Common myeloid progenitor, CD34-positive (primary cell): ENCODE measurements at regions not wholly inside any gene's neighbourhood (a gene's known extent, or its start where the extent isn't known, plus 50 kb on each side); places are given as distances from the start of the nearest gene placed in this dataset.
A peak's percentile ranks its signal among the peaks of the same experiment; 100 is the strongest.

Experiments used
- CTCF ChIA-PET: fragments of 350-600 bp; sonication (Branson Sonifier 250); formaldehyde crosslinking; loops from one replicate; lab custom pipeline; 2021; ENCODE audit warnings: antibody characterized with exemption; lab: Charles Lee
- POLR2A ChIA-PET: fragments of 350-600 bp; sonication (Branson Sonifier 250); formaldehyde crosslinking; loops from one replicate; lab custom pipeline; 2021; ENCODE audit warnings: antibody characterized with exemption; lab: Charles Lee
- DNase-seq, 3 donors: peaks; one replicate each; pipeline versions ENCODE4 v3.0.0 to v3.0.0-alpha.2; 2013
- H3K27ac ChIP-seq, 2 experiments: 1 replicate in 1 of 2; 2 replicates in 1 of 2; pipeline ENCODE4 v1.7.0; 2013; ENCODE audit warnings: inconsistent platforms in 2 of 2, low read length in 2 of 2, mild to moderate bottlenecking in 2 of 2, low read depth in 1 of 2, moderate library complexity in 1 of 2; ENCODE audit not compliant: severe bottlenecking in 2 of 2, insufficient read depth in 1 of 2, poor library complexity in 1 of 2
- H3K27me3 ChIP-seq, 5 experiments: replicated peaks in 2 of 5; 1 replicate in 3 of 5; 2 replicates in 2 of 5; pipeline versions ENCODE4 v1.6.1 to v1.7.0; 2013; ENCODE audit warnings: low read length in 4 of 5, mild to moderate bottlenecking in 2 of 5, moderate library complexity in 2 of 5, inconsistent platforms in 1 of 5; ENCODE audit not compliant: insufficient read depth in 5 of 5, control insufficient read depth in 4 of 5
- H3K36me3 ChIP-seq, 4 experiments: 1 replicate in 2 of 4; 2 replicates in 2 of 4; pipeline versions ENCODE4 v1.6.1 to v1.7.0; 2013; ENCODE audit warnings: low read length in 3 of 4, control low read depth in 1 of 4, mild to moderate bottlenecking in 1 of 4; ENCODE audit not compliant: control insufficient read depth in 4 of 4, insufficient read depth in 4 of 4
- H3K4me1 ChIP-seq, 4 experiments: 1 replicate in 3 of 4; 2 replicates in 1 of 4; pipeline versions ENCODE4 v1.6.1 to v1.7.1; 2013; ENCODE audit warnings: low read length in 3 of 4, mild to moderate bottlenecking in 3 of 4, control low read depth in 1 of 4, inconsistent platforms in 1 of 4, moderate library complexity in 1 of 4; ENCODE audit not compliant: control insufficient read depth in 4 of 4, insufficient read depth in 4 of 4; ENCODE audit errors: control extremely low read depth in 1 of 4
- H3K4me3 ChIP-seq, 7 experiments: 1 replicate in 4 of 7; 2 replicates in 3 of 7; pipeline versions ENCODE4 v1.5.1 to v1.7.0; 2013; ENCODE audit warnings: mild to moderate bottlenecking in 7 of 7, low read length in 6 of 7, moderate library complexity in 6 of 7, inconsistent platforms in 2 of 7, low read depth in 2 of 7, control low read depth in 1 of 7; ENCODE audit not compliant: insufficient read depth in 4 of 7, control insufficient read depth in 1 of 7; ENCODE audit errors: extremely low read depth in 1 of 7
- H3K9me3 ChIP-seq, 5 experiments: 1 replicate in 4 of 5; 2 replicates in 1 of 5; pipeline versions ENCODE4 v1.6.1 to v1.7.1; 2013; ENCODE audit warnings: low read length in 4 of 5, mild to moderate bottlenecking in 2 of 5, inconsistent platforms in 1 of 5, low read depth in 1 of 5, moderate library complexity in 1 of 5; ENCODE audit not compliant: control insufficient read depth in 4 of 5, insufficient read depth in 2 of 5; ENCODE audit errors: control extremely low read depth in 1 of 5
- WGBS: methylation state at CpG from one replicate; pipeline ENCODE4 v1.1.5; 2013; ENCODE audit not compliant: insufficient coverage; 5-methylcytosine and 5-hydroxymethylcytosine counted together

DNA sequence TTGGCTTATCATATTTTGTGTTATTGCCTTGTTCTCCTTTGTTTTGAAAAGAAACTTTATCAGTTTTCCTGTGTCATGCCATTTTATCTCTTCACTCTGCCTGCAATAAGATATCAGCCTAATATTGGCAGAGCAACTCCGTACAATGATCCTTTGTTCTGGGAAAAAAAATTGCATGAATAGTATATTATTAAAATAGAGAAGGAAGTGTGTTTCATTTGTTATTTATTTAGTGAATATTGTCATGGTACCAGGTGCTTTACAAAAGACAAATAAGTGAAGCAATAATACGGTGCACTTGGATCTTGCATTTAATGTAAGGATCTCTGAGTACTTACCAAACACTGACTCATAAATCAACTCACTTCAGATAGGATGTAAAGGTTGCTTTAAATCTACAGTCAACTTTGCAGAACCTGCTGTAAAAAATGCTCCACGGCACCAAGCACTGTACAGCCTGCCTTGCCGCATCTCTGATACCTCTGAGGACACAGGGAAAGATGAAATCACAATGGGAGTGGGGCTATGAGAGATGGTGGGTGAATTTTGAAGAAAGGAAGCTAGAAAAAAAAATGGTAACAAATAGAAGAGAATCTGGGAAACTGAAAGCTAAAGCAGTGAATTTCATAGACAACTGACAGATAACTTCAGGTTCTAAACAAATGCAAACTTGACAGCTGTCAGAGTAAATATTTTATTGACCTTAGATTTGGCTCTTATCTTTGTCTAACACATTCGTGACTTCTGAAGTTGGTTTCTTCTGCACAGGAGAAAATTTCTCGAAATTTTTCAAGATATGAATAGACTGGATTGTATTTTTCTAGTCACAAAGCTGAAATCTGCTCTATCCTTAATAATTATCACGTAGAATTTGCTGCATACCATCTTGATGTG, 232.1 kb downstream of the ENC1 start:
- H3K9me3 ChIP-seq: no peaks in the 10 kb centered on the region
- no peak overlapping the region for H3K27ac ChIP-seq
- ChIA-PET CTCF (interaction anchor here (0.6 to 1.3 kb wide), 4 partner anchors 8 to 829 kb away, joined by 3 to 5 read pairs (median 3); no protein-coding TSS in a partner anchor), POLR2A (interaction anchor here (1.7 kb wide), 1 partner anchor 232 kb away, joined by 7 read pairs; the partner anchor contains the start of gene ENC1)
- 27% methylated on average over 5 of the region's 7 CpGs for WGBS
- peak overlapping the region in 2 of 7 experiments; percentile 21 to 57 for H3K4me3 ChIP-seq
- H3K4me1 ChIP-seq: peaks cover 2 to 11% (median 9%) of the 10 kb centered on the region in 4 experiments
- H3K36me3 ChIP-seq: no peaks in the 10 kb centered on the region
- H3K27me3 ChIP-seq: no peaks in the 10 kb centered on the region
- DNase-seq: peak in 2 of 3 donors; percentile 67 to 79

DNA sequence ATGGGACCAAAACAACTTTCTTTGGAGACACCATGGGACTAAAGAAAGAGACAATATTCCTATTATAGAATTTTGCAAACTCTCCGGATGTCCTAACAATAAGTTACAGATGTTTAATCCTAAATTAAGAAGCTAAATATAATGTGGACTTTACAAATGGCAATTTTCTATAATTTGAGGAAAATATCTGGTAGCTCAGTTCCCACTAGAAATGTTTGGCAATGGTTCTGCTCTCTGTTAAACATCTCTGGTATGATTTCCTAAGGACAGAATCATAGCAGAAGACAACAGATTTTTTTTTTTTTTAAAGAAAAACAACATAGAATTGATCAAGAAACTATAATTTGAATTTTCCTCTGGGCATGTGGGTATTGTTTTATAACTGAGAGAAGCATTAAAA, 232.8 kb downstream of the ENC1 start:
- CTCF ChIA-PET: interaction anchor here (0.6 to 1.6 kb wide), 6 partner anchors 10 to 829 kb away, joined by 3 to 5 read pairs (median 4); partner anchors contain the start of gene ENC1
- no peaks in the 10 kb centered on the region for H3K36me3 ChIP-seq
- no peaks in the 10 kb centered on the region for H3K27me3 ChIP-seq
- H3K4me1 ChIP-seq: peaks cover 2 to 12% (median 11%) of the 10 kb centered on the region in 4 experiments
- POLR2A ChIA-PET: no interaction called here
- no peak overlapping the region for H3K27ac ChIP-seq
- no peaks in the 10 kb centered on the region for H3K9me3 ChIP-seq
- DNase-seq: no peak
- H3K4me3 ChIP-seq: no peak overlapping the region
- no CpG with 5 or more reads among the region's 1 CpG for WGBS

- POLR2A ChIA-PET: interaction anchor here (0.6 kb wide), 1 partner anchor 13 kb away, joined by 4 read pairs; no protein-coding TSS in a partner anchor
- CTCF ChIA-PET: interaction anchor here (0.8 to 1.6 kb wide), 9 partner anchors 9 to 233 kb away, joined by 3 to 5 read pairs (median 3); partner anchors contain the start of gene ENC1
- no peaks in the 10 kb centered on the region for H3K36me3 ChIP-seq
- no peak for DNase-seq
- H3K27me3 ChIP-seq: no peaks in the 10 kb centered on the region
- peaks cover 2 to 15% (median 12%) of the 10 kb centered on the region in 4 experiments for H3K4me1 ChIP-seq
- 90% methylated on average over 2 of the region's 3 CpGs for WGBS
- no peak overlapping the region for H3K4me3 ChIP-seq
- no peak overlapping the region for H3K27ac ChIP-seq
- H3K9me3 ChIP-seq: no peaks in the 10 kb centered on the region
These were observed 233.7 kb downstream of the ENC1 start for GRCh38 chr5:74406844-74407243.

- Histone ChIP-seq H3K4me1 (peaks cover 2 to 15% (median 12%) of the 10 kb centered on the region in 4 experiments), H3K36me3 (no peaks in the 10 kb centered on the region), H3K27me3 (no peaks in the 10 kb centered on the region), H3K4me3 (no peak overlapping the region), H3K9me3 (no peaks in the 10 kb centered on the region), H3K27ac (no peak overlapping the region)
- POLR2A ChIA-PET: no interaction called here
- DNase-seq: no peak
- CTCF ChIA-PET: interaction anchor here (1.0 to 1.2 kb wide), 2 partner anchors 10 to 237 kb away, joined by 3 to 5 read pairs; no protein-coding TSS in a partner anchor
- no CpG with 5 or more reads among the region's 4 CpGs for WGBS
These were observed 234.9 kb downstream of the ENC1 start for GRCh38 chr5:74405593-74405992.

DNA sequence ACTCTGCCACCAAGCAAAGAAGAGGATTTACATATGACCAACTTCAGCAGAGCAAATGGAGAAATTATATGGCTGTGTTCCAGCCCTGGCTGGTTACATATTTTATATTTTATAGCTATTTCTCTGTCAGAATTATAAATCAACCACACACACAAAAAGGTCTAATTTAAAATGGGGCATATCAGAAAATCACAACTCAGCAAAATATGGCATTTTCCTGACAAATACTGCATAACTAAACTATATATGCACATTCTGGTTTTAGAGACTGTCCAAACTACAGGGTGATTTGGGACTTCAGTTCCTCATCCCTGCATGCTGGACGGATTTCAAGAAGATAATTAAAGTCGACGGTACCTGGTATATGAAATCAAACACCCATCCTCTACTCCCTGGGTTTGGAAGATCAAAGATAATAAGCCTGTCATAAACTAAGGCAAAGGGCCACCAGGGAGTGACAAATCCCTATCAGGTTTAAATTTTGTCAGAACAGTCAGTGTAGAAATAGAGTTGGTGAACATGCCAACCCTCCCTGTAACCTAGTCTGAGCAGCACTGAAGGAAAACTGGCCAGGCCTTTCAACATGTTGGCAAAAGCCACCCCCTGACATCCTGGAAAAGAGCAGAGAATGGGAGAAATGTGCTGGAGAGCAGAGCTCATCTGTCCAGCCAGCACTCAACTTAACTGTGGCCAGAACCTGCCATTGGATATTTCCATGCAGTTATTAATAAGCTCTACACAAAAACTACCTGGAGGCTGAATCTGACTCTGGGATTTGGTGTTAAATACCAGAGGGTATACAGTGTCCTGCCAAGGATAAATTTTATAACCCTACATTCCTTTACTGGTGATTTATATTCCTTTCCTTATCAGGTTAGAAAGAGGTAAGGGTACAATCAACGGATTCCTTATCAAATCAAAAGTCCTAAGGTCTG, 235.7 kb downstream of the ENC1 start:
- WGBS: no CpG with 5 or more reads among the region's 4 CpGs
- ChIA-PET CTCF (interaction anchor here (0.9 to 1.2 kb wide), 3 partner anchors 10 to 238 kb away, joined by 3 to 5 read pairs (median 3); no protein-coding TSS in a partner anchor), POLR2A (no interaction called here)
- Histone ChIP-seq H3K27ac (no peak overlapping the region), H3K4me3 (no peak overlapping the region), H3K36me3 (no peaks in the 10 kb centered on the region), H3K9me3 (no peaks in the 10 kb centered on the region), H3K27me3 (no peaks in the 10 kb centered on the region), H3K4me1 (peaks cover 2 to 15% (median 12%) of the 10 kb centered on the region in 4 experiments)
- no peak for DNase-seq

GRCh38 chr5:74403771-74404170, 236.8 kb downstream of the ENC1 start:
- no peaks in the 10 kb centered on the region for H3K9me3 ChIP-seq
- 94% methylated on average over 2 of the region's 2 CpGs for WGBS
- CTCF ChIA-PET: interaction anchor here (1.5 kb wide), 1 partner anchor 12 kb away, joined by 4 read pairs; no protein-coding TSS in a partner anchor
- no peaks in the 10 kb centered on the region for H3K36me3 ChIP-seq
- H3K4me1 ChIP-seq: peaks cover 0 to 15% (median 7%) of the 10 kb centered on the region in 4 experiments
- no peak overlapping the region for H3K27ac ChIP-seq
- no peaks in the 10 kb centered on the region for H3K27me3 ChIP-seq
- POLR2A ChIA-PET: no interaction called here
- no peak for DNase-seq
- no peak overlapping the region for H3K4me3 ChIP-seq
